Astrocyte (in vitro differentiated cells and primary cell): ENCODE measurements at regions not wholly inside any gene's neighbourhood (a gene's known extent, or its start where the extent isn't known, plus 50 kb on each side); places are given as distances from the start of the nearest gene placed in this dataset.

Source experiments
- DNase-seq: peaks from one replicate; pipeline ENCODE4 v3.0.0-alpha.2; 2010; ENCODE audit warnings: low read depth
- FAIRE-seq: peaks from 2 replicates; lab custom pipeline; 2011; peaks lifted over from hg19 to GRCh38; lab: Jason Lieb, UNC
- H2AFZ ChIP-seq: 2 replicates; pipeline ENCODE4 v1.6.0; 2012; ENCODE audit warnings: low read depth, low read length, inconsistent platforms
- H3K27ac ChIP-seq: 2 replicates; pipeline ENCODE4 v1.5.1; 2011; ENCODE audit warnings: low read depth, low read length, inconsistent platforms
- H3K27me3 ChIP-seq: 2 replicates; pipeline ENCODE4 v1.6.0; 2011; ENCODE audit warnings: low read length, inconsistent platforms; ENCODE audit not compliant: insufficient read depth
- H3K36me3 ChIP-seq: 2 replicates; pipeline ENCODE4 v1.5.1; 2011; ENCODE audit warnings: low read length, inconsistent platforms; ENCODE audit not compliant: insufficient read depth
- H3K4me1 ChIP-seq: 2 replicates; pipeline ENCODE4 v1.5.1; 2011; ENCODE audit warnings: low read length, inconsistent platforms; ENCODE audit not compliant: insufficient read depth
- H3K4me2 ChIP-seq: 2 replicates; pipeline ENCODE4 v1.6.0; 2012; ENCODE audit warnings: low read length, inconsistent platforms
- H3K4me3 ChIP-seq: 2 replicates; pipeline ENCODE4 v1.5.1; 2011; ENCODE audit warnings: low read depth, mild to moderate bottlenecking, low read length, inconsistent platforms; ENCODE audit not compliant: insufficient read depth
- H3K79me2 ChIP-seq: 2 replicates; pipeline ENCODE4 v1.6.0; 2012; ENCODE audit warnings: mild to moderate bottlenecking, low read length, inconsistent platforms; ENCODE audit not compliant: insufficient read depth
- H3K9ac ChIP-seq: 2 replicates; pipeline ENCODE4 v1.6.0; 2012; ENCODE audit warnings: mild to moderate bottlenecking, low read length, inconsistent platforms
- H3K9me3 ChIP-seq: 2 replicates; pipeline ENCODE4 v1.5.1; 2012; ENCODE audit warnings: low read depth, mild to moderate bottlenecking, low read length, inconsistent platforms; ENCODE audit not compliant: insufficient read depth
- H4K20me1 ChIP-seq: 2 replicates; pipeline ENCODE4 v1.6.0; 2012; ENCODE audit warnings: low read length, inconsistent platforms; ENCODE audit not compliant: insufficient read depth
- H3K27ac Mint-ChIP-seq: one replicate; pipeline ENCODE4 v1.8.0; 2021; ENCODE audit warnings: mild to moderate bottlenecking, mixed read lengths; ENCODE audit not compliant: unreplicated experiment
- H3K27me3 Mint-ChIP-seq: one replicate; pipeline ENCODE4 v1.8.0; 2021; ENCODE audit warnings: low read depth, mixed read lengths; ENCODE audit not compliant: unreplicated experiment
- H3K36me3 Mint-ChIP-seq: one replicate; pipeline ENCODE4 v1.8.0; 2021; ENCODE audit warnings: low read depth, mixed read lengths; ENCODE audit not compliant: unreplicated experiment
- H3K4me1 Mint-ChIP-seq: one replicate; pipeline ENCODE4 v1.8.0; 2021; ENCODE audit warnings: low read depth, mixed read lengths; ENCODE audit not compliant: unreplicated experiment
- H3K4me3 Mint-ChIP-seq: one replicate; pipeline ENCODE4 v1.8.0; 2021; ENCODE audit warnings: mild to moderate bottlenecking, moderate library complexity, mixed read lengths; ENCODE audit not compliant: unreplicated experiment
- H3K9me3 Mint-ChIP-seq: one replicate; pipeline ENCODE4 v1.8.0; 2021; ENCODE audit warnings: mild to moderate bottlenecking, mixed read lengths; ENCODE audit not compliant: unreplicated experiment
- CTCF ChIP-seq: IDR thresholded peaks from 2 replicates; pipeline ENCODE4 v1.5.1; 2011; ENCODE audit warnings: low read depth, mild to moderate bottlenecking, inconsistent platforms, low read length, moderate library complexity; ENCODE audit not compliant: insufficient read depth
- EZH2 ChIP-seq: IDR thresholded peaks from 2 replicates; pipeline ENCODE4 v1.6.1; 2012; ENCODE audit warnings: mild to moderate bottlenecking, low read length, inconsistent platforms; ENCODE audit not compliant: insufficient read depth

GRCh38 chr10:65123120-65123519 lies 1601.9 kb downstream of the REEP3 start:
- H3K4me1 Mint-ChIP-seq, result peaks cover 7% of the 10 kb centered on the region
- H3K9ac ChIP-seq, result no peak overlapping the region
- no peak for DNase-seq
- H3K79me2 ChIP-seq, result no peaks in the 10 kb centered on the region
- no peak overlapping the region for H3K27ac Mint-ChIP-seq
- H3K9me3 Mint-ChIP-seq, result no peaks in the 10 kb centered on the region
- no peak overlapping the region for H3K4me3 Mint-ChIP-seq
- H3K36me3 Mint-ChIP-seq, result no peaks in the 10 kb centered on the region
- no peaks in the 10 kb centered on the region for H3K36me3 ChIP-seq
- H3K4me1 ChIP-seq, result no peaks in the 10 kb centered on the region
- H3K4me3 ChIP-seq, result no peak overlapping the region
- no peak overlapping the region for H3K4me2 ChIP-seq
- H2AFZ ChIP-seq, result no peak overlapping the region
- no peak overlapping the region for H3K27ac ChIP-seq
- TF ChIP-seq EZH2 (no peak), CTCF (no peak)
- no peaks in the 10 kb centered on the region for H3K27me3 Mint-ChIP-seq
- H3K27me3 ChIP-seq, result no peaks in the 10 kb centered on the region
- H3K9me3 ChIP-seq, result no peaks in the 10 kb centered on the region
- no peaks in the 10 kb centered on the region for H4K20me1 ChIP-seq
- FAIRE-seq, result no peak

- no peaks in the 10 kb centered on the region for H3K27me3 ChIP-seq
- H3K9me3 ChIP-seq, result no peaks in the 10 kb centered on the region
- no peaks in the 10 kb centered on the region for H3K4me1 ChIP-seq
- no peak overlapping the region for H3K4me3 ChIP-seq
- TF ChIP-seq EZH2 (no peak), CTCF (no peak)
- no peaks in the 10 kb centered on the region for H3K36me3 ChIP-seq
- Mint-ChIP-seq H3K9me3 (no peaks in the 10 kb centered on the region), H3K27me3 (no peaks in the 10 kb centered on the region), H3K36me3 (no peaks in the 10 kb centered on the region), H3K4me1 (peaks cover 7% of the 10 kb centered on the region), H3K27ac (no peak overlapping the region), H3K4me3 (no peak overlapping the region)
- no peak overlapping the region for H2AFZ ChIP-seq
- H4K20me1 ChIP-seq, result no peaks in the 10 kb centered on the region
- FAIRE-seq, result no peak
- no peak overlapping the region for H3K9ac ChIP-seq
- no peak overlapping the region for H3K27ac ChIP-seq
- DNase-seq, result no peak
- no peak overlapping the region for H3K4me2 ChIP-seq
- H3K79me2 ChIP-seq, result no peaks in the 10 kb centered on the region
These were observed 1604.0 kb downstream of the REEP3 start for GRCh38 chr10:65125212-65125611.

GRCh38 chr10:65126288-65126687 lies 1605.1 kb downstream of the REEP3 start:
- H3K4me1 ChIP-seq, result no peaks in the 10 kb centered on the region
- no peaks in the 10 kb centered on the region for H3K36me3 ChIP-seq
- Mint-ChIP-seq H3K4me3 (no peak overlapping the region), H3K4me1 (peaks cover 7% of the 10 kb centered on the region), H3K9me3 (no peaks in the 10 kb centered on the region), H3K36me3 (no peaks in the 10 kb centered on the region), H3K27ac (no peak overlapping the region), H3K27me3 (no peaks in the 10 kb centered on the region)
- H3K9me3 ChIP-seq, result no peaks in the 10 kb centered on the region
- TF ChIP-seq EZH2, result no peak
- no peak for TF ChIP-seq CTCF
- no peak for FAIRE-seq
- no peak overlapping the region for H3K4me2 ChIP-seq
- DNase-seq, result no peak
- H4K20me1 ChIP-seq, result no peaks in the 10 kb centered on the region
- H3K27ac ChIP-seq, result no peak overlapping the region
- no peaks in the 10 kb centered on the region for H3K27me3 ChIP-seq
- H2AFZ ChIP-seq, result no peak overlapping the region
- H3K79me2 ChIP-seq, result no peaks in the 10 kb centered on the region
- no peak overlapping the region for H3K9ac ChIP-seq
- no peak overlapping the region for H3K4me3 ChIP-seq
